ENCODE measurements at regions not wholly inside any gene's neighbourhood (a gene's known extent, or its start where the extent isn't known, plus 50 kb on each side); places are given as distances from the start of the nearest gene placed in this dataset.

DNA sequence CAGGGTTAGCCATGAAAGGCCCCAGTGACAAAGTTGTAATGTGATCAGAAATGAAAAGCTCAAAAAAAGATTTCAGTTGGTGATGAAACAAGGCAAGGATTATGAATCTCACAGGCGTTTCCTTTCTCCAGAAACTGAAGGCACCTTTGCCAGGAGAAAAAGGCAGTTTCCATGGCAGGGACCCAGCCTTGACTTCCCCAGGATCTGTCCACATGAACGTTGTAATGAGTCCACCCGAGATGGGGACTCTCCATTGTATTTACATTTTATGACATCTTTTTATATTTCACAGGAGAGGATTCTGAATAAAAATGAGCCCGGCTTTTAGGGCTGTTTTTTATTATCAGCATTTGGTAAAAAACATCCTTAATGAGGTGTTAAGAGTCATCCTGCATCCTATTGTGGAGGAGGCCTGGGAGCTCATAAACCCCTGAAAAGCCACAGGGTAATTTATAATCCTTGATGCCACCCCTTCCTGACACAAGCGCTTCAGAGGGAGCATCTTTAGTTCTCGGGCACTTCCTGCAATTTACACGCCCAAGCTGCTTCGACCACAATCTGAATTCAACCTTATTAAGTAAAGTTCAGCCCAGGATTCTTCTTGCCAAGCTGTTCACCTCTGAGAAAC, 74.1 kb upstream of the SALL4 start:
- BruUV-seq (replicated peaks) = no TSS peak
- H3K4me1 Mint-ChIP-seq (ENCODE audit: low read depth, unreplicated experiment) = peaks cover 25% of the 10 kb centered on the region
- POLR2A ChIA-PET = interaction anchor here (0.8 kb wide), 1 partner anchor 79 kb away, joined by 3 read pairs; no protein-coding TSS in a partner anchor

GRCh38 chr20:51873652-51874051, 71.3 kb upstream of the SALL4 start:
- Mint-ChIP-seq H3K4me3 (ENCODE audit: unreplicated experiment) (no peak overlapping the region), H3K9me3 (ENCODE audit: unreplicated experiment) (no peaks in the 10 kb centered on the region), H3K36me3 (ENCODE audit: insufficient read depth, unreplicated experiment) (peaks cover 13% of the 10 kb centered on the region), H3K4me1 (ENCODE audit: low read depth, unreplicated experiment) (peaks cover 34% of the 10 kb centered on the region), H3K27ac (ENCODE audit: unreplicated experiment) (peak overlapping the region; percentile 51), H3K27me3 (ENCODE audit: insufficient read depth, unreplicated experiment) (no peaks in the 10 kb centered on the region)
- no peak for TF ChIP-seq CTCF (IDR thresholded peaks at IDR 0.05; ENCODE audit: insufficient read depth in 1 of 2, low read depth in 1 of 2, low read length in 1 of 2, severe bottlenecking in 1 of 2, unreplicated experiment in 1 of 2)
- POLR2A ChIA-PET = no interaction called here
- intact Hi-C loops (cut with micrococcal nuclease; ENCODE audit: unreplicated experiment) = loop anchor here (2.0 to 5.0 kb wide), 4 partner anchors 37 to 171 kb away; no protein-coding TSS in a partner anchor
- no TSS peak for BruUV-seq (replicated peaks)
- Histone ChIP-seq H3K9me3 (no peaks in the 10 kb centered on the region), H3K36me3 (ENCODE audit: control insufficient read depth, insufficient read depth, low read length) (no peaks in the 10 kb centered on the region), H3K4me3 (ENCODE audit: low read depth, low read length) (no peak overlapping the region), H3K4me1 (peaks cover 21% of the 10 kb centered on the region), H3K27me3 (replicated peaks; ENCODE audit: control insufficient read depth, insufficient read depth, low read length) (no peaks in the 10 kb centered on the region)
- DNase-seq = no peak
- CTCF ChIA-PET = no interaction called here

More for the DNA sequence above, 74.1 kb upstream of the SALL4 start:
- no peaks in the 10 kb centered on the region for H3K9me3 Mint-ChIP-seq (ENCODE audit: unreplicated experiment)
- no peak for DNase-seq
- H3K4me3 ChIP-seq (ENCODE audit: low read depth, low read length) = no peak overlapping the region
- H3K4me1 ChIP-seq = peaks cover 11% of the 10 kb centered on the region
- H3K36me3 Mint-ChIP-seq (ENCODE audit: insufficient read depth, unreplicated experiment) = peaks cover 12% of the 10 kb centered on the region
- CTCF ChIA-PET = interaction anchor here (0.9 kb wide), 1 partner anchor 90 kb away, joined by 3 read pairs; no protein-coding TSS in a partner anchor
- H3K27ac Mint-ChIP-seq (ENCODE audit: unreplicated experiment) = peak overlapping the region; percentile 6
- TF ChIP-seq CTCF (IDR thresholded peaks at IDR 0.05; ENCODE audit: insufficient read depth in 1 of 2, low read depth in 1 of 2, low read length in 1 of 2, severe bottlenecking in 1 of 2, unreplicated experiment in 1 of 2) = no peak
- H3K9me3 ChIP-seq = no peaks in the 10 kb centered on the region
- H3K27me3 Mint-ChIP-seq (ENCODE audit: insufficient read depth, unreplicated experiment) = no peaks in the 10 kb centered on the region
- H3K27me3 ChIP-seq (replicated peaks; ENCODE audit: control insufficient read depth, insufficient read depth, low read length) = no peaks in the 10 kb centered on the region
- no peak overlapping the region for H3K4me3 Mint-ChIP-seq (ENCODE audit: unreplicated experiment)
- intact Hi-C loops (cut with micrococcal nuclease; ENCODE audit: unreplicated experiment) = no loop called here
- H3K36me3 ChIP-seq (ENCODE audit: control insufficient read depth, insufficient read depth, low read length) = no peaks in the 10 kb centered on the region

DNA sequence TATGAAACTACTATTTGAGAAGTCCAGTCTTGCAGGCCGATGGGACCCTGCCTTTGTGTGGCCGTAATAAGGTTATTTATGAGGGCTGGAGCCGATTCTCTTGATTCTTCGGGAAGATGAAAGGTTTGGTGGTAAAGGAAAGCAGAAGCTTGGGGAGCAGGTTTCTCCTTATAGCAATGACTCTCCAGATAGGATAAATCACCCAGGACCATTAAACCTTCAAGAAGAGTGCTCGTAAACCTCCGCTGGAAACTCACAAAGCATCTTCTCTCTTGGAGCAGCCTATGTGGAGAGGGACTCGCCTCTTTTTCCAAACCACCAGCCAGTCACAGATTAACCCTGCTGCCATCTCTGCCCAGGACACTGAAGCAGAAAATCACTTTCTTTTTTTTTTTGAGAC, 69.6 kb upstream of the SALL4 start:
- Histone ChIP-seq H3K9me3 (no peaks in the 10 kb centered on the region), H3K4me3 (ENCODE audit: low read depth, low read length) (no peak overlapping the region), H3K4me1 (peaks cover 21% of the 10 kb centered on the region), H3K36me3 (ENCODE audit: control insufficient read depth, insufficient read depth, low read length) (no peaks in the 10 kb centered on the region), H3K27me3 (replicated peaks; ENCODE audit: control insufficient read depth, insufficient read depth, low read length) (no peaks in the 10 kb centered on the region)
- peaks cover 35% of the 10 kb centered on the region for H3K4me1 Mint-ChIP-seq (ENCODE audit: low read depth, unreplicated experiment)
- intact Hi-C loops (cut with micrococcal nuclease; ENCODE audit: unreplicated experiment) = loop anchor here (1.0 to 5.0 kb wide), 9 partner anchors 12 to 170 kb away; no protein-coding TSS in a partner anchor
- no peak for TF ChIP-seq CTCF (IDR thresholded peaks at IDR 0.05; ENCODE audit: insufficient read depth in 1 of 2, low read depth in 1 of 2, low read length in 1 of 2, severe bottlenecking in 1 of 2, unreplicated experiment in 1 of 2)
- H3K27me3 Mint-ChIP-seq (ENCODE audit: insufficient read depth, unreplicated experiment) = no peaks in the 10 kb centered on the region
- H3K36me3 Mint-ChIP-seq (ENCODE audit: insufficient read depth, unreplicated experiment) = peaks cover 13% of the 10 kb centered on the region
- DNase-seq = peak; percentile 94 to 96
- H3K9me3 Mint-ChIP-seq (ENCODE audit: unreplicated experiment) = no peaks in the 10 kb centered on the region
- peak overlapping the region; percentile 62 for H3K4me3 Mint-ChIP-seq (ENCODE audit: unreplicated experiment)
- BruUV-seq (replicated peaks) = no TSS peak
- H3K27ac Mint-ChIP-seq (ENCODE audit: unreplicated experiment) = peak overlapping the region; percentile 82
- CTCF ChIA-PET = interaction anchor here (0.6 to 1.7 kb wide), 7 partner anchors 9 to 171 kb away, joined by 3 to 11 read pairs (median 3); partner anchors contain the start of gene ATP9A
- POLR2A ChIA-PET = interaction anchor here (0.6 kb wide), 1 partner anchor 1123 kb away, joined by 4 read pairs; no protein-coding TSS in a partner anchor

Data from Caco-2 (cell line).